A549 (cell line): ENCODE measurements at regions not wholly inside any gene's neighbourhood (a gene's known extent, or its start where the extent isn't known, plus 50 kb on each side); places are given as distances from the start of the nearest gene placed in this dataset.

ENCODE experiments used
- BHLHE40 ChIP-seq: IDR thresholded peaks from 2 replicates; pipeline ENCODE4 v1.6.1; 2012; ENCODE audit warnings: low read depth, low read length, inconsistent platforms
- CEBPB ChIP-seq, 2 experiments: fragments of >200 bp in 1 of 2; sonication (Bioruptor Twin) in 1 of 2; formaldehyde crosslinking in 1 of 2; IDR thresholded peaks; 2 replicates each; pipeline ENCODE4 v1.6.1; 2012 to 2016
- CHD2 ChIP-seq: fragments of 150-350 bp; IDR thresholded peaks from 2 replicates; pipeline ENCODE4 v1.6.1; 2014; ENCODE audit warnings: low read length; ENCODE audit not compliant: partially characterized antibody
- EHMT2 ChIP-seq: fragments of 200-600 bp; sonication (generic); IDR thresholded peaks from 2 replicates; pipeline ENCODE4 v1.6.1; 2016; ENCODE audit warnings: antibody characterized with exemption, low read depth, mild to moderate bottlenecking, moderate library complexity
- EP300 ChIP-seq, 2 experiments: fragments of >200 bp; sonication (Bioruptor Twin); formaldehyde crosslinking; IDR thresholded peaks; 2 replicates in 1 of 2; 3 replicates in 1 of 2; pipeline ENCODE4 v1.6.1; 2016 to 2017
- ESRRA ChIP-seq: fragments of 150-350 bp; IDR thresholded peaks from 2 replicates; pipeline ENCODE4 v1.6.1; 2014; ENCODE audit warnings: mild to moderate bottlenecking, low read length, borderline replicate concordance
- HDAC2 ChIP-seq: fragments of 200-600 bp; sonication (generic); IDR thresholded peaks from 2 replicates; pipeline ENCODE4 v1.6.1; 2016
- HOXA7 ChIP-seq: fragments of 250-450 bp; sonication (Bioruptor Pico); IDR thresholded peaks from 2 replicates; pipeline ENCODE4 v1.5.0; 2020; ENCODE audit warnings: mild to moderate bottlenecking, moderate library complexity
- MAZ ChIP-seq: fragments of 150-350 bp; IDR thresholded peaks from 2 replicates; pipeline ENCODE4 v1.6.1; 2014; ENCODE audit warnings: antibody characterized with exemption, low read depth, low read length, borderline replicate concordance
- RAD21 ChIP-seq, 2 experiments: fragments of >200 bp in 1 of 2; sonication (Bioruptor Twin) in 1 of 2; formaldehyde crosslinking in 1 of 2; IDR thresholded peaks in 1 of 2; conservative IDR thresholded peaks in 1 of 2; 2 replicates in 1 of 2; 3 replicates in 1 of 2; pipeline ENCODE4 v1.6.1; 2012 to 2018; ENCODE audit warnings: inconsistent platforms in 1 of 2
- RCOR1 ChIP-seq: fragments of 150-350 bp; IDR thresholded peaks from 2 replicates; pipeline ENCODE4 v1.6.1; 2014; ENCODE audit warnings: antibody characterized with exemption, low read length, low read depth
- TF ChIP-seq, protein P1 (sequence below): fragments of >200 bp; sonication (Bioruptor Twin); formaldehyde crosslinking; IDR thresholded peaks from 3 replicates; pipeline ENCODE4 v1.5.1; 2016
- TF ChIP-seq, protein P2 (sequence below): IDR thresholded peaks from 2 replicates; pipeline ENCODE4 v1.6.1; 2012

DNA sequence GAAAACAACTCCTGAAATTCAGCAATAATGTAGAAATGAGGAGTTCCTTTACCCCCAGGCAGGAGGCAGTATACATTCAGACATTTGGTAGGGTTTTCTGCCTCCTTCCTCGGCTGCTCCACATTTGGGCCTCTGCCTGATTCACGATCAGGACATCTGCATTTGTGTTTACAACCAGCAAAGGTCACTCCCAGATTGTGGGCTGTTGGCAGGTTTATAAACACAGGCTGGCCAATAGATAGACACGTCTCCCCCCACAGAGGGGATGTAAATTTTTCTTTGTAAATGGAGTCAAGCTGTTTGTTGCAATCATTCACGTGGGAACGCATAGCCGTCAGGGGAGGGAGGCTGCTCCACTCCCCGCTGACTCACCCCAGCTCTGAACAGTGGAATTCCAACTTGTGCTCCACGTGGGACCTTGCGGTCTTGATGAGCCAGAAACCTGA, 252.1 kb upstream of the N4BP1 start:
- TF ChIP-seq CEBPB (IDR thresholded peaks at IDR 0.05) (no peak), BHLHE40 (no peak), HOXA7 (CRISPR knock-in tag) (no peak), EP300 (IDR thresholded peaks at IDR 0.05) (no peak), MAZ (no peak), RAD21 (conservative IDR thresholded peaks at IDR 0.05 in 1 of 2, IDR thresholded peaks at IDR 0.05 in 1 of 2) (no peak; a peak in 1 of 5 replicates), RCOR1 (no peak), CHD2 (no peak), ESRRA (no peak), HDAC2 (no peak), EHMT2 (no peak)
- TF ChIP-seq, protein P1, sequence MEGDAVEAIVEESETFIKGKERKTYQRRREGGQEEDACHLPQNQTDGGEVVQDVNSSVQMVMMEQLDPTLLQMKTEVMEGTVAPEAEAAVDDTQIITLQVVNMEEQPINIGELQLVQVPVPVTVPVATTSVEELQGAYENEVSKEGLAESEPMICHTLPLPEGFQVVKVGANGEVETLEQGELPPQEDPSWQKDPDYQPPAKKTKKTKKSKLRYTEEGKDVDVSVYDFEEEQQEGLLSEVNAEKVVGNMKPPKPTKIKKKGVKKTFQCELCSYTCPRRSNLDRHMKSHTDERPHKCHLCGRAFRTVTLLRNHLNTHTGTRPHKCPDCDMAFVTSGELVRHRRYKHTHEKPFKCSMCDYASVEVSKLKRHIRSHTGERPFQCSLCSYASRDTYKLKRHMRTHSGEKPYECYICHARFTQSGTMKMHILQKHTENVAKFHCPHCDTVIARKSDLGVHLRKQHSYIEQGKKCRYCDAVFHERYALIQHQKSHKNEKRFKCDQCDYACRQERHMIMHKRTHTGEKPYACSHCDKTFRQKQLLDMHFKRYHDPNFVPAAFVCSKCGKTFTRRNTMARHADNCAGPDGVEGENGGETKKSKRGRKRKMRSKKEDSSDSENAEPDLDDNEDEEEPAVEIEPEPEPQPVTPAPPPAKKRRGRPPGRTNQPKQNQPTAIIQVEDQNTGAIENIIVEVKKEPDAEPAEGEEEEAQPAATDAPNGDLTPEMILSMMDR = no peak
- TF ChIP-seq, protein P2, sequence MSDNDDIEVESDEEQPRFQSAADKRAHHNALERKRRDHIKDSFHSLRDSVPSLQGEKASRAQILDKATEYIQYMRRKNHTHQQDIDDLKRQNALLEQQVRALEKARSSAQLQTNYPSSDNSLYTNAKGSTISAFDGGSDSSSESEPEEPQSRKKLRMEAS = no peak
